Tibial artery (tissue), 4 donors: ENCODE measurements at regions not wholly inside any gene's neighbourhood (a gene's known extent, or its start where the extent isn't known, plus 50 kb on each side); places are given as distances from the start of the nearest gene placed in this dataset.

Experiments used
- DNase-seq, 2 donors: peaks; one replicate each; pipeline ENCODE4 v3.0.0-alpha.2; 2019
- H3K27ac ChIP-seq, 2 donors: fragments of 200-600 bp; sonication (generic) in 1 of 2; 1 replicate in 1 of 2; 2 replicates in 1 of 2; pipeline ENCODE4 v1.5.1; 2018 to 2019; ENCODE audit warnings: mild to moderate bottlenecking in 1 of 2
- H3K27me3 ChIP-seq, 2 donors: fragments of 200-600 bp; sonication (generic) in 1 of 2; one replicate each; pipeline versions ENCODE4 v1.5.1 to v1.6.0; 2016 to 2019
- H3K36me3 ChIP-seq, 3 donors: fragments of 200-600 bp; sonication (generic) in 2 of 3; one replicate each; pipeline ENCODE4 v1.5.1; 2016 to 2019; ENCODE audit warnings: mild to moderate bottlenecking in 2 of 3
- H3K4me1 ChIP-seq, 4 donors: fragments of 200-600 bp; sonication (generic) in 2 of 4; 1 replicate in 3 of 4; 2 replicates in 1 of 4; pipeline ENCODE4 v1.5.1; 2016 to 2019
- H3K4me3 ChIP-seq, 2 donors: fragments of 200-600 bp; sonication (generic) in 1 of 2; 1 replicate in 1 of 2; 2 replicates in 1 of 2; pipeline ENCODE4 v1.5.1; 2018 to 2019; ENCODE audit warnings: mild to moderate bottlenecking in 2 of 2
- H3K9me3 ChIP-seq, 3 donors: fragments of 200-600 bp; sonication (generic) in 1 of 3; one replicate each; pipeline ENCODE4 v1.5.1; 2016 to 2019
- intact Hi-C: fragments of 100-400 bp; cut with DNase I; formaldehyde crosslinking; loops from one replicate; pipeline ENCODE4 v1.15.0; 2023; ENCODE audit warnings: low total_unique reads
- TF ChIP-seq, protein P1 (sequence below), 2 experiments: fragments of 200-600 bp in 1 of 2; fragments of 450-650 bp in 1 of 2; IDR thresholded peaks; one replicate each; pipeline ENCODE4 v1.5.1; 2017 to 2019; ENCODE audit warnings: antibody characterized with exemption in 2 of 2, mild to moderate bottlenecking in 1 of 2, moderate library complexity in 1 of 2

DNA sequence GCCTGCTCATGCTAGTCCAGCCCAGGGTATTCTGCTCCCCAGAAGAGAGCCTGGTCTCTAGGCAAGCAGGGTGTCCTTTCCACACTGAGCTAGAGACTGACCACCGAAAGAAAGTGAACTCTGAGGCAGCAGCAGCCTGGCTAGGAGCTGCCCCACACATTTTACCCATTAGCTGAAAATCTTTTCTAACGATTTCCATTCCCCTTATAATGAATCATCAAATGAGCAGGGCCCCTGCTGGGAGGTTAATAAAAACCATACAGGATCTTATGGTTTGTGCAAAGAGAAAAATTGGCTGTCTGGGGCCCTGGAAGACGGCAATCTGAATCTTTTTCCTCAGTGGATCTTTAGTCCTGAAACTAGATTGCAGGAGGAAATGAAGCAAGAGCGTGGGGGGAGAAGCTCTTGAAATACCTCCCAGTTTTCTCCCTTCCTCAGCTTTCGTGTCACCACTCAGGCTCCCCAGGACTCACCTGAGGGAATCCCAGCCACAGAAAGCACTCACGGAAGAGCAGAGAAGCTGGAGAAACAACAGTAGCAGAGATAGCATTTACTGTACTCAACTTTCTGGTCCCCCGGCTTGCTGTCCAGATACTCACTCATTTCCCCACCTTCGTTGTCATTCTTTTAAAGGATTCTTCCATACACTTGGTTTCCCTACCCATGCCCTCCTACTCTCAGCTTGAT is 74.7 kb upstream of the CD44 start:
- no peaks in the 10 kb centered on the region for H3K36me3 ChIP-seq
- H3K4me1 ChIP-seq: peaks cover 0 to 14% (median 2%) of the 10 kb centered on the region in 4 donors
- H3K9me3 ChIP-seq: no peaks in the 10 kb centered on the region
- H3K27ac ChIP-seq: no peak overlapping the region
- intact Hi-C loops: no loop called here
- no peaks in the 10 kb centered on the region for H3K27me3 ChIP-seq
- DNase-seq: no peak
- no peak overlapping the region for H3K4me3 ChIP-seq
- TF ChIP-seq, protein P1, sequence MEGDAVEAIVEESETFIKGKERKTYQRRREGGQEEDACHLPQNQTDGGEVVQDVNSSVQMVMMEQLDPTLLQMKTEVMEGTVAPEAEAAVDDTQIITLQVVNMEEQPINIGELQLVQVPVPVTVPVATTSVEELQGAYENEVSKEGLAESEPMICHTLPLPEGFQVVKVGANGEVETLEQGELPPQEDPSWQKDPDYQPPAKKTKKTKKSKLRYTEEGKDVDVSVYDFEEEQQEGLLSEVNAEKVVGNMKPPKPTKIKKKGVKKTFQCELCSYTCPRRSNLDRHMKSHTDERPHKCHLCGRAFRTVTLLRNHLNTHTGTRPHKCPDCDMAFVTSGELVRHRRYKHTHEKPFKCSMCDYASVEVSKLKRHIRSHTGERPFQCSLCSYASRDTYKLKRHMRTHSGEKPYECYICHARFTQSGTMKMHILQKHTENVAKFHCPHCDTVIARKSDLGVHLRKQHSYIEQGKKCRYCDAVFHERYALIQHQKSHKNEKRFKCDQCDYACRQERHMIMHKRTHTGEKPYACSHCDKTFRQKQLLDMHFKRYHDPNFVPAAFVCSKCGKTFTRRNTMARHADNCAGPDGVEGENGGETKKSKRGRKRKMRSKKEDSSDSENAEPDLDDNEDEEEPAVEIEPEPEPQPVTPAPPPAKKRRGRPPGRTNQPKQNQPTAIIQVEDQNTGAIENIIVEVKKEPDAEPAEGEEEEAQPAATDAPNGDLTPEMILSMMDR (IDR thresholded peaks at IDR 0.05): no peak

GRCh38 chr11:35065566-35065965 is 73.4 kb upstream of the CD44 start:
- intact Hi-C loops: no loop called here
- peak overlapping the region in 1 of 2 donors; percentile 22 for H3K27ac ChIP-seq
- TF ChIP-seq, protein P1 (IDR thresholded peaks at IDR 0.05): no peak

DNA sequence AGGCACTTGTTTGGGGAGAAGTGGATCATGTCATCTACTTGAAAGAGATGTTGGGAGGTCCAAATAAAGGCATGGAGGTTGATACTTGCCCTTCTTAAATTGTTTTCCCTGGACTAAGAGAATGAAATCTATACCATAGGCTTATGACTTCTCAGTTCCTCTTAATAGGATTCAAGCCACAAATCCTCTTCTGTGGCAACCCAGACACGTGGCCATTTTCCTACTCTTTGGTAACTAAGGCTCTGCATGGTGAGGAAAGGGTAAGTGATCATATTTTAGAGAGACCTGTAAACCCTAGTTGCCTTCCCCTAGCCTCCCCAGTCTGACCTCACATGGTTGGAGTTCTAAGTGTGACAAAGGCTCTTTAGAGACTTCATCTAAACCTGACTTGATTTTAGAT is 72.9 kb upstream of the CD44 start:
- no peaks in the 10 kb centered on the region for H3K9me3 ChIP-seq
- H3K4me1 ChIP-seq: peaks cover 0 to 14% (median 2%) of the 10 kb centered on the region in 4 donors
- intact Hi-C loops: no loop called here
- H3K4me3 ChIP-seq: no peak overlapping the region
- H3K27ac ChIP-seq: peak overlapping the region in 1 of 2 donors; percentile 22
- no peak for DNase-seq
- H3K27me3 ChIP-seq: no peaks in the 10 kb centered on the region
- no peaks in the 10 kb centered on the region for H3K36me3 ChIP-seq
- TF ChIP-seq, protein P1 (IDR thresholded peaks at IDR 0.05): no peak

More at GRCh38 chr11:35065566-35065965, 73.4 kb upstream of the CD44 start:
- no peaks in the 10 kb centered on the region for H3K36me3 ChIP-seq
- no peaks in the 10 kb centered on the region for H3K9me3 ChIP-seq
- peaks cover 0 to 14% (median 2%) of the 10 kb centered on the region in 4 donors for H3K4me1 ChIP-seq
- no peak overlapping the region for H3K4me3 ChIP-seq
- DNase-seq: no peak
- no peaks in the 10 kb centered on the region for H3K27me3 ChIP-seq

- Histone ChIP-seq H3K36me3 (no peaks in the 10 kb centered on the region), H3K4me1 (peaks cover 0 to 14% (median 2%) of the 10 kb centered on the region in 4 donors), H3K27ac (no peak overlapping the region), H3K9me3 (no peaks in the 10 kb centered on the region), H3K4me3 (no peak overlapping the region), H3K27me3 (no peaks in the 10 kb centered on the region)
- DNase-seq: no peak
- intact Hi-C loops: no loop called here
- TF ChIP-seq, protein P1 (IDR thresholded peaks at IDR 0.05): no peak
These were observed 72.1 kb upstream of the CD44 start for GRCh38 chr11:35066783-35067423.

DNA sequence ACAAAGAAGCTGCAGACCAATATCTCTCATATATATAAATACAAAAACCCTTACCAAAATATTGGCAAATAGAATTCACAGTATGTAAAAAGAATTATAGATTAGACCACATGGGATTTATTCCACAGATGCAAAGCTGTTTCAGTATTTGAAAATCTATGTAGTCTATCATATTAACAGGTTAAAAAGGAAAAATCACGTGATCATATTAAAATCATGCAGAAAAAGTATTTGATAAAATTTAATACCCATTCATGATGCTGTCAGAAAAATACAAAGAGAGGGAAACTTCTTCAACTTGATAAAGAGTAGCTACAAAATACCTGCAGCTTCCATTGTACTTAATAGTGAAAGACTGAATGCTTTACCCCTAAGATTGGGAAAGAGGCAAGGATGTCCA is 67.2 kb upstream of the CD44 start:
- DNase-seq: no peak
- intact Hi-C loops: no loop called here
- no peak overlapping the region for H3K27ac ChIP-seq
- TF ChIP-seq, protein P1 (IDR thresholded peaks at IDR 0.05): no peak
- no peak overlapping the region for H3K4me3 ChIP-seq
- no peaks in the 10 kb centered on the region for H3K9me3 ChIP-seq
- no peaks in the 10 kb centered on the region for H3K27me3 ChIP-seq
- no peaks in the 10 kb centered on the region for H3K36me3 ChIP-seq
- H3K4me1 ChIP-seq: peaks cover 0 to 31% (median 9%) of the 10 kb centered on the region in 4 donors
